ENCODE measurements at regions not wholly inside any gene's neighbourhood (a gene's known extent, or its start where the extent isn't known, plus 50 kb on each side); places are given as distances from the start of the nearest gene placed in this dataset.

- in situ Hi-C loops (cut with MboI; ENCODE audit: low sequenced_read_pairs, unreplicated experiment), result no loop called here
- no peak for DNase-seq (ENCODE audit: low spot score)
- TF ChIP-seq, protein P1, sequence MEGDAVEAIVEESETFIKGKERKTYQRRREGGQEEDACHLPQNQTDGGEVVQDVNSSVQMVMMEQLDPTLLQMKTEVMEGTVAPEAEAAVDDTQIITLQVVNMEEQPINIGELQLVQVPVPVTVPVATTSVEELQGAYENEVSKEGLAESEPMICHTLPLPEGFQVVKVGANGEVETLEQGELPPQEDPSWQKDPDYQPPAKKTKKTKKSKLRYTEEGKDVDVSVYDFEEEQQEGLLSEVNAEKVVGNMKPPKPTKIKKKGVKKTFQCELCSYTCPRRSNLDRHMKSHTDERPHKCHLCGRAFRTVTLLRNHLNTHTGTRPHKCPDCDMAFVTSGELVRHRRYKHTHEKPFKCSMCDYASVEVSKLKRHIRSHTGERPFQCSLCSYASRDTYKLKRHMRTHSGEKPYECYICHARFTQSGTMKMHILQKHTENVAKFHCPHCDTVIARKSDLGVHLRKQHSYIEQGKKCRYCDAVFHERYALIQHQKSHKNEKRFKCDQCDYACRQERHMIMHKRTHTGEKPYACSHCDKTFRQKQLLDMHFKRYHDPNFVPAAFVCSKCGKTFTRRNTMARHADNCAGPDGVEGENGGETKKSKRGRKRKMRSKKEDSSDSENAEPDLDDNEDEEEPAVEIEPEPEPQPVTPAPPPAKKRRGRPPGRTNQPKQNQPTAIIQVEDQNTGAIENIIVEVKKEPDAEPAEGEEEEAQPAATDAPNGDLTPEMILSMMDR (IDR thresholded peaks at IDR 0.05; ENCODE audit: borderline replicate concordance, control extremely low read depth, extremely low read depth, insufficient read depth, missing control alignments), result no peak
Observed at GRCh38 chr6:169838346-169839028, 87.1 kb downstream of the ERMARD start.

DNA sequence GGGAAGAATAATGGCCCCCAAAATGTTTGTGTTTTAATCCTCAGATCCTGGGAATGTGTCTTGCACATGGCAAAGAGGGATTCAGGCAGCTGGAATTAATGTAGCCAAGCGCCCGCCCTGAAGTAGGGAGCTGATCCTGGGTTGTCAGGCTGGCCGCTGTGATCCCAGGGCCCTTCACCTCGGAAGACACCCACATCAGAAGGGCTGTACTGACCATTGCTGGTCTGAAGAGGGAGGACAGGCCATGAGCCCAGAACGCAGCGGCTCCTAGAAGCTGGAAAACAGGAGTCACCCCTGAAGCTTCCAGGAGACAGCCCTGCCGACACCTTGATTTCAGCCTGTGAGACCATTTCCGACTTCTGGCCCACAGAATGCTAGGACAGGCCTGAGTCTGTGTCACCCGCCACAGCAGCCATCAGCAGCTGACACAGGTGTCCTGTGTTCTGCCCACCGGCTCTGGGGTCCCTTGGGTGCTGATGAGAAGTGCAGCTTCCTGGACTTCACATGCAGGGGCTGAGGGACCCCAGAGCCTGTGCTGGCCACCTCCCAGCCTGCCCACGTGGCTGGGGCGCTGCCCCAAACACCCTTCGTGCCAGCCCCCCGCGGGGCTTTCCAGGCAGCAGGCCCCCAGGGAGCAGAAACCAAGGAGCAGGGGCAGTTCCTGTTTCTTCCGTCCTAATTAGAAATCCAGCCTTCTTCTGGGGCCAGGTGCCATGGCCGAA is 86.3 kb downstream of the ERMARD start:
- in situ Hi-C loops (cut with MboI; ENCODE audit: low sequenced_read_pairs, unreplicated experiment), result no loop called here
- TF ChIP-seq, protein P1 (IDR thresholded peaks at IDR 0.05; ENCODE audit: borderline replicate concordance, control extremely low read depth, extremely low read depth, insufficient read depth, missing control alignments), result no peak
- DNase-seq (ENCODE audit: low spot score), result no peak

GRCh38 chr6:169833258-169833794 is 81.9 kb downstream of the ERMARD start:
- TF ChIP-seq, protein P1 (IDR thresholded peaks at IDR 0.05; ENCODE audit: borderline replicate concordance, control extremely low read depth, extremely low read depth, insufficient read depth, missing control alignments), result no peak
- in situ Hi-C loops (cut with MboI; ENCODE audit: low sequenced_read_pairs, unreplicated experiment), result no loop called here
- no peak for DNase-seq (ENCODE audit: low spot score)

DNA sequence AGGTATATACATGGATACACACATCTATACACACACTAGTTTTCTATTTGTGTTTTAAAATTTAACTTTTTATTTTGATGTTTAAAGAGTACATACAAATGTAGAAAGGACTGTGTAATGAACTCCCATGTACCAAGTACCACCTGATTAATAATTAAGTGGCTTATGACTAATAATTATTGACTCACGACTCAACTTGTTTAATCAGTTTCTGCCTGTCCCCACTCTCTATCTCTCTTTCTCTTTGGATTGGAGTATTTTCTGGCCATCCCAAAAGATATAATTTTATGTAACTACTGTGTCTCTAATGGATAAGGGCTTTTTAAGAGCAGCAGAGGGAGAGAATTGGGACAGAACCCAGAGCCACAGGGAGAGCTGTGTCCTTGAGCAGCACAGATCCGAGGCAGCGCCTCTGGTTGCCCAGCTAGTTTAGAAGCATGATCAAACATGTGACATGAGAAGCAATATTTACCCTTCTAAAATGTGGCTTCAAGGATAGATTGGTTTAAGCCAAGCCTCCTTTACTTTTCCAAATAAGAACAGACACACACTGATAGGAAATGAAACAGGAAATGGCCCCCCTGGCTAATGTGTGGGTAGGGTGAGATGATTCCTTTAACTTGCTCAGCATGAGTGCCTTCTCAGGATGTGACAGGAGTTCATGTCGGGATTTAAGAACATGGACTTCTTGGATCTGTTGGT is 81.0 kb downstream of the ERMARD start:
- DNase-seq (ENCODE audit: low spot score), result no peak
- TF ChIP-seq, protein P1 (IDR thresholded peaks at IDR 0.05; ENCODE audit: borderline replicate concordance, control extremely low read depth, extremely low read depth, insufficient read depth, missing control alignments), result no peak
- in situ Hi-C loops (cut with MboI; ENCODE audit: low sequenced_read_pairs, unreplicated experiment), result no loop called here

DNA sequence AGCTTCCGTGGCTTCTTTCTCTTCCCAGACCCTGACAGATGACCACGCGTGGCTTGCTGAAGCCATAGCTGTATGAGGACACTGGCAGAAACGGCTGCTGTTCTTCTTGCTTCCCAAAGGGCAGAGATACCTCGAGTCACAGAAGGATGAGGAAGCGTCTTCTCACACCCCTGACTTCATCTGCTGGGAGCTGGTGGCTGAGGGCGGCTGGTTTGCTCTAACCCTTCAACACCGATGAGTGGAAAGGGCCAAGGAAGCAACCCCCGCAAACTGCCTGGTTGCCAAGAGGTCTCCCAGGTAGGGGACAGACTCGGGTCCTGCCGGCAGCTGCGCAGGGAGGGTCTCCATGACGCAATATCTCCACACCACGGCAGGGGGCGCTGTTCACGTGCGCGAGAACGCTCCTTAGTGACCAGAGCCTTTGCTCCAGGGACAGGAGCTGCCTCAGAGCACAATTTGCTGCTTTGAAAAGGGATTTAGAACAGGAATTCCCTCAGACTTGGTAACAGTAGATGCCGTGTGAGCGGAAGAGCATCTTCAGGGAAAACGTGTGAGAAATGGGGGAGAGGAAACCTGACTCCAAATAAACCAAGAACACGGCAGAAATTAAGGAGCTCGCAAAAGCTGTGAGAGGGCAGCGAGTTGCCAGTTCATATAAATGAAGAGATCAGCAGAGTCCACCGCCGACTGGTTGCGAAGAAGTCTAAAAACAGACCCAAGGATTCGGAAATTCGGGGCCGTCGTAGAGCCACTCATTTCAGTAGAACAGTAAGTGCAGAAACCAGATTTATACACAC is 80.2 kb downstream of the ERMARD start:
- TF ChIP-seq, protein P1 (IDR thresholded peaks at IDR 0.05; ENCODE audit: borderline replicate concordance, control extremely low read depth, extremely low read depth, insufficient read depth, missing control alignments), result peak; percentile 95
- in situ Hi-C loops (cut with MboI; ENCODE audit: low sequenced_read_pairs, unreplicated experiment), result no loop called here
- DNase-seq (ENCODE audit: low spot score), result peak; percentile 84
